ENCODE measurements at regions not wholly inside any gene's neighbourhood (a gene's known extent, or its start where the extent isn't known, plus 50 kb on each side); places are given as distances from the start of the nearest gene placed in this dataset.

GRCh38 chr2:2779727-2780126, 448.7 kb upstream of the MYT1L start:
- no peak overlapping the region for H2AFZ ChIP-seq (ENCODE audit: low read depth, low read length, severe bottlenecking)
- no peaks in the 10 kb centered on the region for H3K27me3 ChIP-seq (ENCODE audit: low read length)
- no peaks in the 10 kb centered on the region for H3K9me3 ChIP-seq (ENCODE audit: insufficient read depth, low read length)
- H3K27ac ChIP-seq (ENCODE audit: low read depth, low read length) = no peak overlapping the region
- H3F3A ChIP-seq (ENCODE audit: insufficient read depth) = no peaks in the 10 kb centered on the region
- H4K20me1 ChIP-seq (ENCODE audit: low read depth, low read length) = no peaks in the 10 kb centered on the region
- H3K36me3 ChIP-seq (ENCODE audit: low read length) = no peaks in the 10 kb centered on the region
- no peak overlapping the region for H3K4me3 ChIP-seq (ENCODE audit: insufficient read depth, low read length, poor library complexity, severe bottlenecking)
- no peak overlapping the region for H3K9ac ChIP-seq (ENCODE audit: low read length)
- no peaks in the 10 kb centered on the region for H3K79me2 ChIP-seq (ENCODE audit: insufficient read depth, low read length)
- H3K4me2 ChIP-seq (ENCODE audit: low read depth, low read length, poor library complexity, severe bottlenecking) = no peak overlapping the region
- TF ChIP-seq CTCF (IDR thresholded peaks at IDR 0.05; ENCODE audit: insufficient read depth, low read length, poor library complexity, severe bottlenecking) (no peak), EZH2phosphoT487 (conservative IDR thresholded peaks at IDR 0.05; ENCODE audit: low read length) (no peak)
- no peaks in the 10 kb centered on the region for H3K9me2 ChIP-seq (replicated peaks; ENCODE audit: insufficient read depth, low read length)

DNA sequence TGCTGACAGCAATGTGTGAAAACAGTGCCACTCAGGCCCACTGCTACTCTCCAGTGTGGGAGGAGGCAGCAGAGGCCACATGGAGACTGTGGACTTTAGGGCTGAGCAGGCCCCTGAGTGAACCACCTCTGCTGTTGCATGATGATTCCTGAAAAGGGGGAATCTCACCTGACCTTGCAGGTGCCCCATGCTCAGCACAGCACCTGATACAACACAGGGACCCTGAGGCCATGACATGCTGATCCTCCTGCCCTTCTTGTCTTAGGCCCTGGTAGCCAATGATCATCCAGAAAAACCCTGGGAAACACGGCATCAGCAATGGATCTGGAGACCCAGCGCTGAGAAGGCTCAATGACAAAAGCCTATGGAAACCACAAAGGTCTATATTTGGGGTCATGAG, 446.8 kb upstream of the MYT1L start:
- Histone ChIP-seq H3K27me3 (ENCODE audit: low read length) (no peaks in the 10 kb centered on the region), H3K4me3 (ENCODE audit: insufficient read depth, low read length, poor library complexity, severe bottlenecking) (no peak overlapping the region), H3K27ac (ENCODE audit: low read depth, low read length) (no peak overlapping the region), H2AFZ (ENCODE audit: low read depth, low read length, severe bottlenecking) (no peak overlapping the region), H3K4me2 (ENCODE audit: low read depth, low read length, poor library complexity, severe bottlenecking) (no peak overlapping the region), H3K9me2 (replicated peaks; ENCODE audit: insufficient read depth, low read length) (no peaks in the 10 kb centered on the region), H3K36me3 (ENCODE audit: low read length) (no peaks in the 10 kb centered on the region), H3K9ac (ENCODE audit: low read length) (no peak overlapping the region), H3K9me3 (ENCODE audit: insufficient read depth, low read length) (no peaks in the 10 kb centered on the region), H3F3A (ENCODE audit: insufficient read depth) (no peaks in the 10 kb centered on the region), H4K20me1 (ENCODE audit: low read depth, low read length) (no peaks in the 10 kb centered on the region), H3K79me2 (ENCODE audit: insufficient read depth, low read length) (no peaks in the 10 kb centered on the region)
- TF ChIP-seq CTCF (IDR thresholded peaks at IDR 0.05; ENCODE audit: insufficient read depth, low read length, poor library complexity, severe bottlenecking) (no peak), EZH2phosphoT487 (conservative IDR thresholded peaks at IDR 0.05; ENCODE audit: low read length) (no peak)

- Histone ChIP-seq H3K27ac (ENCODE audit: low read depth, low read length) (no peak overlapping the region), H3K4me3 (ENCODE audit: insufficient read depth, low read length, poor library complexity, severe bottlenecking) (no peak overlapping the region), H3K9me3 (ENCODE audit: insufficient read depth, low read length) (no peaks in the 10 kb centered on the region), H3K27me3 (ENCODE audit: low read length) (no peaks in the 10 kb centered on the region), H3K9ac (ENCODE audit: low read length) (no peak overlapping the region), H3K36me3 (ENCODE audit: low read length) (no peaks in the 10 kb centered on the region), H2AFZ (ENCODE audit: low read depth, low read length, severe bottlenecking) (no peak overlapping the region), H3K79me2 (ENCODE audit: insufficient read depth, low read length) (no peaks in the 10 kb centered on the region), H3K9me2 (replicated peaks; ENCODE audit: insufficient read depth, low read length) (no peaks in the 10 kb centered on the region), H4K20me1 (ENCODE audit: low read depth, low read length) (no peaks in the 10 kb centered on the region), H3K4me2 (ENCODE audit: low read depth, low read length, poor library complexity, severe bottlenecking) (no peak overlapping the region), H3F3A (ENCODE audit: insufficient read depth) (no peaks in the 10 kb centered on the region)
- TF ChIP-seq CTCF (IDR thresholded peaks at IDR 0.05; ENCODE audit: insufficient read depth, low read length, poor library complexity, severe bottlenecking) (no peak), EZH2phosphoT487 (conservative IDR thresholded peaks at IDR 0.05; ENCODE audit: low read length) (no peak)
Observed at GRCh38 chr2:2777213-2777612, 446.1 kb upstream of the MYT1L start.

DNA sequence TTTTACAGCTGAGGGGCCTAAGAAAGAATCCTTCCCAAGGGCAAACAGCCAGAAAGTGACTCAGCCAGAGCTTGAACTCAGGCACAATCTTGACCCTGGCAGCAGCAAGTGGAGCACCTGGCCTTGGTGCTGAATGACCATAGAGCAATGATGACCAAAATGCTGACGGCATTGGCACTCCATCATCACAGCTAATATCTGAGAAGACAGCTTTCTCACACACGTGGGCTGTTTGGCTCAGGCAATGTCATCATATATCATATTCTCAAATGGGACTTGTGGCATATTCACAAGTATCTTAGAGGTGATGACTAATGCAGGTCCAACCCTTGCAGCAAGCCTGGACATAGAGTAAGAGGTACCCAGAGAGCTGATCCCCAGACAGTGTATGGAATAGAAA, 443.9 kb upstream of the MYT1L start:
- Histone ChIP-seq H3K79me2 (ENCODE audit: insufficient read depth, low read length) (no peaks in the 10 kb centered on the region), H2AFZ (ENCODE audit: low read depth, low read length, severe bottlenecking) (no peak overlapping the region), H3K9ac (ENCODE audit: low read length) (no peak overlapping the region), H3K27ac (ENCODE audit: low read depth, low read length) (no peak overlapping the region), H3K4me3 (ENCODE audit: insufficient read depth, low read length, poor library complexity, severe bottlenecking) (no peak overlapping the region), H3K4me2 (ENCODE audit: low read depth, low read length, poor library complexity, severe bottlenecking) (no peak overlapping the region), H3F3A (ENCODE audit: insufficient read depth) (no peaks in the 10 kb centered on the region), H3K9me2 (replicated peaks; ENCODE audit: insufficient read depth, low read length) (no peaks in the 10 kb centered on the region), H4K20me1 (ENCODE audit: low read depth, low read length) (no peaks in the 10 kb centered on the region), H3K9me3 (ENCODE audit: insufficient read depth, low read length) (no peaks in the 10 kb centered on the region), H3K27me3 (ENCODE audit: low read length) (no peaks in the 10 kb centered on the region), H3K36me3 (ENCODE audit: low read length) (no peaks in the 10 kb centered on the region)
- TF ChIP-seq EZH2phosphoT487 (conservative IDR thresholded peaks at IDR 0.05; ENCODE audit: low read length) (no peak), CTCF (IDR thresholded peaks at IDR 0.05; ENCODE audit: insufficient read depth, low read length, poor library complexity, severe bottlenecking) (no peak)

Data from SU-DHL-6 (cell line).